ENCODE measurements at regions not wholly inside any gene's neighbourhood (a gene's known extent, or its start where the extent isn't known, plus 50 kb on each side); places are given as distances from the start of the nearest gene placed in this dataset.

DNA sequence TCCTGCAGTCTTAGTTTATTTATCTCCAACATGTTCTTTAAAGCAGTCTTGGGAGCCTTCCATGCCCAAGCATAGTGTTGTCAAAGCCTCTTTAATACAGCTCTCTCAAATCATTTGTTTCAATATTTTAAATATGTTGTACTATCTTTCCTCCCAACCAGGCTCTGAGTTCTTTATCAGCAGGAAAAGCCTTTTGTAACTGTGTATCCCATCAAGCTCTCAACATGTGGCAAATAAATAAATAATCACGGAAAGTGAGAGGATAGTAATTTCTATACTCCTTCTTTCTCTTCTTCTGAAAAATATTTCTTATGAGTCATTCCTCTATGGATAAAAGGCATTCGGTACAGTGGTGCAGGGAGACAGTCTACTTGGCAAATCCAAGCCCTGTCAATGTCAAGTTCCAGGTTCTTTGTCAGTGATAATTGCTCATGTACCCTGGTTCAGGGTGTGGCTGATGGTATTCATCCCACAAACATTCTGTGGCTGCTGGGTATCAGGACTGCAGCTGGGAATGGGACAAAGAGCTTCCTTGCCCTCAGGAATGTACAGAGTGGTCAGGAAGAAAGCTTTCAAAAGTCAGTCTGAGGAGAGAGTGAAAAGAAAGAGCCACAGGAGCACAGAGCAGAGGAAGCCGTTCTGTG, 384.3 kb downstream of the EFNB2 start:
- Histone ChIP-seq H3K9me3 (ENCODE audit: low read length) (no peaks in the 10 kb centered on the region), H3K27ac (ENCODE audit: low read depth, low read length, poor library complexity, severe bottlenecking) (no peak overlapping the region), H3K9me2 (ENCODE audit: insufficient read depth, low read length) (no peaks in the 10 kb centered on the region), H3K4me3 (ENCODE audit: low read depth, low read length, poor library complexity, severe bottlenecking) (no peak overlapping the region), H3K79me2 (ENCODE audit: insufficient read depth, low read depth, low read length) (no peaks in the 10 kb centered on the region), H4K20me1 (ENCODE audit: insufficient read depth, low read length) (no peaks in the 10 kb centered on the region), H3K4me2 (ENCODE audit: low read length) (no peak overlapping the region), H3K36me3 (ENCODE audit: insufficient read depth, low read length) (no peaks in the 10 kb centered on the region), H2AFZ (ENCODE audit: low read length) (no peak overlapping the region), H3K4me1 (ENCODE audit: insufficient read depth, low read length, poor library complexity, severe bottlenecking) (no peaks in the 10 kb centered on the region)
- POLR2A ChIA-PET: interaction anchor here (0.5 to 0.7 kb wide), 3 partner anchors 11 to 1091 kb away, joined by 3 to 4 read pairs (median 4); no protein-coding TSS in a partner anchor
- intact Hi-C loops (cut with micrococcal nuclease; ENCODE audit: unreplicated experiment): no loop called here
- BruUV-seq (replicated peaks): no TSS peak
- no peak for DNase-seq (ENCODE audit: low spot score)
- TF ChIP-seq EZH2phosphoT487 (IDR thresholded peaks at IDR 0.05; ENCODE audit: borderline replicate concordance, low read depth, low read length): no peak
- TF ChIP-seq, protein P1, sequence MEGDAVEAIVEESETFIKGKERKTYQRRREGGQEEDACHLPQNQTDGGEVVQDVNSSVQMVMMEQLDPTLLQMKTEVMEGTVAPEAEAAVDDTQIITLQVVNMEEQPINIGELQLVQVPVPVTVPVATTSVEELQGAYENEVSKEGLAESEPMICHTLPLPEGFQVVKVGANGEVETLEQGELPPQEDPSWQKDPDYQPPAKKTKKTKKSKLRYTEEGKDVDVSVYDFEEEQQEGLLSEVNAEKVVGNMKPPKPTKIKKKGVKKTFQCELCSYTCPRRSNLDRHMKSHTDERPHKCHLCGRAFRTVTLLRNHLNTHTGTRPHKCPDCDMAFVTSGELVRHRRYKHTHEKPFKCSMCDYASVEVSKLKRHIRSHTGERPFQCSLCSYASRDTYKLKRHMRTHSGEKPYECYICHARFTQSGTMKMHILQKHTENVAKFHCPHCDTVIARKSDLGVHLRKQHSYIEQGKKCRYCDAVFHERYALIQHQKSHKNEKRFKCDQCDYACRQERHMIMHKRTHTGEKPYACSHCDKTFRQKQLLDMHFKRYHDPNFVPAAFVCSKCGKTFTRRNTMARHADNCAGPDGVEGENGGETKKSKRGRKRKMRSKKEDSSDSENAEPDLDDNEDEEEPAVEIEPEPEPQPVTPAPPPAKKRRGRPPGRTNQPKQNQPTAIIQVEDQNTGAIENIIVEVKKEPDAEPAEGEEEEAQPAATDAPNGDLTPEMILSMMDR (conservative IDR thresholded peaks at IDR 0.05; ENCODE audit: low read length): no peak
- CTCF ChIA-PET (ENCODE audit: unreplicated experiment): no interaction called here

DNA sequence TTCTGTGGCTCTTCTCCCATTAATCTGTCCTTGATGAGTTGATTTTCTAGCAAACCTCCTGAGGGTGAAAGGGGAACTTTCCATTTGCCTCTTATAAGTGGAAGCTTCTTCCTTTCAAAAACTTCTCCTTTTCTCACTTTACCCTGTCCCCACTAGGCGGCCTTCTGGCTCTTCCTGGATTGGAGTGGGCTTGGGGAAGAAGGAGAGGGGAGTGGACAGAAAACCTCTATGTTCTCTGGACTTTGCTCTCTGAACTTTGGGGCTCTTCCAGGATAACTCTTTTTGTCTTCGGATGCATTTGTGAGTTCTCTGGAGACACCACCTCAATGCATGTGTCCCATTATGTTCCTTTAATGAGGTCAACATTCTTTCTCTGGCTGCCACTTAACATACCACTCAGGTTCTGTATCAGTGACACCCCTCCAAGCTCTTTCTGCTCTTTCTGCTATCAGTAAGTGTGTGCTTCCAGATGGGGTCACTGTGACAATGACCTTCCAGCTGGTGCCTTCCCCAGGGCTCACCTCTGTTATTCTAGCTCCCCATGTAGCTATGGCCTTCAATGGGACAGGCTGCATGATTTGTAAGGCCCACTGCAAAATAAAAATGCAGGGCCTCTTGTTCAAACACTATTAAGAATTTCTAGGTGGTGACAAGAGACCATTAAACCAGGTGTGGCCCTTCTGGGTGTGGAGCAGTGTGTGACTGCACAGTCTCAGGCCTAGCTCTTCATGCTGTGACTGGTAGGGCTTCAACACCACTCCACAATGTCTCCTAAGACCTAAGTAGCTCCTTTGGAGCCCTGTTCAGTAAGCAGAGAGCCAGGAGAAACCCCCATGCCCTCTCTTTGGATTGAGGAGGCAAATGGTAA, 389.2 kb downstream of the EFNB2 start:
- ChIA-PET CTCF (ENCODE audit: unreplicated experiment) (no interaction called here), POLR2A (no interaction called here)
- TF ChIP-seq, protein P1 (conservative IDR thresholded peaks at IDR 0.05; ENCODE audit: low read length): no peak
- TF ChIP-seq EZH2phosphoT487 (IDR thresholded peaks at IDR 0.05; ENCODE audit: borderline replicate concordance, low read depth, low read length): no peak

DNA sequence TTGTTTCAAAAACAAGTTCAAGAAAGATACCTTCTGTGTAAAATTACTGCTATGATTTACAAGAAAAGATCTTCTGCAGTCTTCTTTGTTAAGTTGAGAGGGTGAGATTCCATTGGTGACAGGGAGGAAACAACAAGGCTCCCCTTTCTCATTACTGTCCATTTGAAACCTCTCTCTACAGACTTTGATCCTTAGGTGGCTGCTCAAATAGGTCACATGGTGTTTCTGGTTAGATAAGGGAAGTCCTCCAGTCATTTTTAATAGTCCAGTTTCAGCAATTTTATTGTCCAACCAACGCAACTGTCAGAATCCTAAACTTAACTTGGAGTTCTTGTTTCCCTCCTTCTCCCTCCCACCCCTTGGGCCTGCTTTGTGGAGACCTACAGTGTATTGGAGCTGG, 390.4 kb downstream of the EFNB2 start:
- Histone ChIP-seq H3K4me3 (ENCODE audit: low read depth, low read length, poor library complexity, severe bottlenecking) (no peak overlapping the region), H3K79me2 (ENCODE audit: insufficient read depth, low read depth, low read length) (no peaks in the 10 kb centered on the region), H3K4me2 (ENCODE audit: low read length) (no peak overlapping the region), H3K9me2 (ENCODE audit: insufficient read depth, low read length) (no peaks in the 10 kb centered on the region), H3K27ac (ENCODE audit: low read depth, low read length, poor library complexity, severe bottlenecking) (no peak overlapping the region), H2AFZ (ENCODE audit: low read length) (no peak overlapping the region), H4K20me1 (ENCODE audit: insufficient read depth, low read length) (no peaks in the 10 kb centered on the region), H3K4me1 (ENCODE audit: insufficient read depth, low read length, poor library complexity, severe bottlenecking) (no peaks in the 10 kb centered on the region), H3K9me3 (ENCODE audit: low read length) (no peaks in the 10 kb centered on the region), H3K36me3 (ENCODE audit: insufficient read depth, low read length) (no peaks in the 10 kb centered on the region)
- BruUV-seq (replicated peaks): no TSS peak
- TF ChIP-seq, protein P1 (conservative IDR thresholded peaks at IDR 0.05; ENCODE audit: low read length): no peak
- no peak for TF ChIP-seq EZH2phosphoT487 (IDR thresholded peaks at IDR 0.05; ENCODE audit: borderline replicate concordance, low read depth, low read length)
- ChIA-PET POLR2A (no interaction called here), CTCF (ENCODE audit: unreplicated experiment) (no interaction called here)
- DNase-seq (ENCODE audit: low spot score): no peak
- intact Hi-C loops (cut with micrococcal nuclease; ENCODE audit: unreplicated experiment): no loop called here

More for the DNA sequence above, 389.2 kb downstream of the EFNB2 start:
- H3K79me2 ChIP-seq (ENCODE audit: insufficient read depth, low read depth, low read length): no peaks in the 10 kb centered on the region
- H2AFZ ChIP-seq (ENCODE audit: low read length): no peak overlapping the region
- H3K36me3 ChIP-seq (ENCODE audit: insufficient read depth, low read length): no peaks in the 10 kb centered on the region
- no peak overlapping the region for H3K27ac ChIP-seq (ENCODE audit: low read depth, low read length, poor library complexity, severe bottlenecking)
- no peaks in the 10 kb centered on the region for H3K9me2 ChIP-seq (ENCODE audit: insufficient read depth, low read length)
- no peaks in the 10 kb centered on the region for H4K20me1 ChIP-seq (ENCODE audit: insufficient read depth, low read length)
- no peaks in the 10 kb centered on the region for H3K4me1 ChIP-seq (ENCODE audit: insufficient read depth, low read length, poor library complexity, severe bottlenecking)
- no peak overlapping the region for H3K4me3 ChIP-seq (ENCODE audit: low read depth, low read length, poor library complexity, severe bottlenecking)
- no TSS peak for BruUV-seq (replicated peaks)
- intact Hi-C loops (cut with micrococcal nuclease; ENCODE audit: unreplicated experiment): no loop called here
- no peak for DNase-seq (ENCODE audit: low spot score)
- H3K9me3 ChIP-seq (ENCODE audit: low read length): no peaks in the 10 kb centered on the region
- no peak overlapping the region for H3K4me2 ChIP-seq (ENCODE audit: low read length)

All from OCI-LY7 (cell line).